HCT116 (cell line): ENCODE measurements at regions not wholly inside any gene's neighbourhood (a gene's known extent, or its start where the extent isn't known, plus 50 kb on each side); places are given as distances from the start of the nearest gene placed in this dataset.

Experiments used
- ATAC-seq: fragments of 200-7000 bp; cut with Tn5 transposase; 2 replicates; pipeline ENCODE4 v1.9.1; 2020; ENCODE audit warnings: mild to moderate bottlenecking, moderate library complexity
- BruUV-seq: library from RNA; stranded (reverse); fragments of 400-500 nt; replicated peaks from 2 replicates; lab custom pipeline; 2021; lab: Mats Ljungman, UMichigan
- CTCF ChIA-PET: fragments of 300-600 bp; sonication (Branson Sonifier 250); formaldehyde crosslinking; loops from one replicate; lab custom pipeline; 2021; ENCODE audit warnings: antibody characterized with exemption; lab: Charles Lee
- POLR2A ChIA-PET: fragments of 300-600, 350-600 bp; sonication (Branson Sonifier 250); formaldehyde crosslinking; loops from one replicate; lab custom pipeline; 2021; ENCODE audit warnings: antibody characterized with exemption; lab: Charles Lee
- RAD21 ChIA-PET, 2 experiments: fragments of 300-600 bp; sonication (Branson Sonifier 250); formaldehyde crosslinking; loops; one replicate each; lab custom pipeline; 2023; ENCODE audit warnings: low total read pairs in 2 of 2; ENCODE audit not compliant: uncharacterized antibody in 2 of 2, unreplicated experiment in 2 of 2, low non-redundant PET in 1 of 2; lab: Charles Lee
- DNase-seq: peaks from one replicate; pipeline ENCODE4 v3.0.0-alpha.2; 2010; ENCODE audit warnings: low read depth, low spot score
- H2AFZ ChIP-seq: fragments of 200-600 bp; shearing (Covaris generic), sonication (generic); 2 replicates; pipeline ENCODE4 v1.6.1; 2017; ENCODE audit warnings: low read depth, mixed run types, mixed read lengths, antibody characterized with exemption, low read length; ENCODE audit not compliant: poor library complexity, severe bottlenecking
- H3K27ac ChIP-seq: 2 replicates; pipeline ENCODE4 v1.5.1; 2012; ENCODE audit warnings: low read depth, low read length
- H3K27me3 ChIP-seq: fragments of 200-600 bp; sonication (generic); 2 replicates; pipeline ENCODE4 v1.6.1; 2016; ENCODE audit warnings: mixed run types, low read length, mixed read lengths; ENCODE audit not compliant: insufficient read depth
- H3K36me3 ChIP-seq, 2 experiments: fragments of 200-500 bp in 1 of 2; fragments of 200-600 bp in 1 of 2; sonication (Bioruptor generic) in 1 of 2; sonication (generic) in 1 of 2; 2 replicates each; pipeline versions ENCODE4 v1.5.1 to v1.6.1; 2014 to 2016; ENCODE audit warnings: low read length in 2 of 2, inconsistent platforms in 1 of 2, mixed read lengths in 1 of 2, mixed run types in 1 of 2; ENCODE audit not compliant: insufficient read depth in 2 of 2, control insufficient read depth in 1 of 2
- H3K4me1 ChIP-seq, 2 experiments: fragments of 200-600 bp in 1 of 2; sonication (generic) in 1 of 2; 2 replicates each; pipeline versions ENCODE4 v1.5.1 to v1.6.1; 2012 to 2017; ENCODE audit warnings: low read length in 2 of 2, inconsistent platforms in 1 of 2, mild to moderate bottlenecking in 1 of 2, mixed read lengths in 1 of 2, mixed run types in 1 of 2, moderate library complexity in 1 of 2; ENCODE audit not compliant: insufficient read depth in 2 of 2, control insufficient read depth in 1 of 2
- H3K4me2 ChIP-seq: fragments of 200-600 bp; sonication (generic); 2 replicates; pipeline ENCODE4 v1.6.1; 2017; ENCODE audit warnings: mixed run types, low read length, mixed read lengths
- H3K4me3 ChIP-seq, 2 experiments: fragments of 200-600 bp in 1 of 2; sonication (generic) in 1 of 2; replicated peaks in 1 of 2; 2 replicates each; pipeline ENCODE4 v1.5.1; 2011 to 2016; ENCODE audit warnings: low read length in 2 of 2, control low read depth in 1 of 2, low read depth in 1 of 2, mild to moderate bottlenecking in 1 of 2, mixed read lengths in 1 of 2, mixed run types in 1 of 2
- H3K79me2 ChIP-seq: fragments of 200-600 bp; sonication (generic); 2 replicates; pipeline ENCODE4 v1.6.1; 2017; ENCODE audit warnings: mild to moderate bottlenecking, mixed run types, low read length, moderate library complexity, mixed read lengths; ENCODE audit not compliant: insufficient read depth
- H3K9ac ChIP-seq: fragments of 200-600 bp; sonication (generic); 2 replicates; pipeline ENCODE4 v1.6.1; 2016; ENCODE audit warnings: low read length, mixed read lengths
- H3K9me2 ChIP-seq: fragments of 200-600 bp; sonication (generic), shearing (Covaris generic); 2 replicates; pipeline ENCODE4 v1.6.1; 2017; ENCODE audit warnings: mixed run types, mild to moderate bottlenecking, moderate library complexity; ENCODE audit not compliant: insufficient read depth
- H3K9me3 ChIP-seq, 2 experiments: fragments of 200-500 bp in 1 of 2; fragments of 200-600 bp in 1 of 2; sonication (Bioruptor generic) in 1 of 2; sonication (generic) in 1 of 2; 2 replicates each; pipeline ENCODE4 v1.6.1; 2014 to 2017; ENCODE audit warnings: low read length in 2 of 2, mixed read lengths in 2 of 2, inconsistent platforms in 1 of 2, low read depth in 1 of 2, mild to moderate bottlenecking in 1 of 2, mixed run types in 1 of 2, moderate library complexity in 1 of 2; ENCODE audit not compliant: control insufficient read depth in 1 of 2, insufficient read depth in 1 of 2
- H4K20me1 ChIP-seq: fragments of 200-600 bp; sonication (generic), shearing (Covaris generic); 2 replicates; pipeline ENCODE4 v1.6.1; 2017; ENCODE audit warnings: mixed run types, mild to moderate bottlenecking, moderate library complexity; ENCODE audit not compliant: insufficient read depth
- CTCF ChIP-seq, 3 experiments: fragments of 200-600 bp in 1 of 3; sonication (generic) in 1 of 3; IDR thresholded peaks in 2 of 3; conservative IDR thresholded peaks in 1 of 3; 2 replicates each; pipeline ENCODE4 v1.5.1; 2012 to 2017; ENCODE audit warnings: low read depth in 2 of 3, low read length in 2 of 3, antibody characterized with exemption in 1 of 3, borderline replicate concordance in 1 of 3, control low read depth in 1 of 3, mild to moderate bottlenecking in 1 of 3, mixed read lengths in 1 of 3, mixed run types in 1 of 3, moderate library complexity in 1 of 3; ENCODE audit not compliant: insufficient read depth in 1 of 3
- EGR1 ChIP-seq: IDR thresholded peaks from 2 replicates; pipeline ENCODE4 v1.6.1; 2012; ENCODE audit warnings: low read depth
- EZH2 ChIP-seq: fragments of 200-600 bp; sonication (generic); IDR thresholded peaks from 2 replicates; pipeline ENCODE4 v1.6.1; 2017; ENCODE audit warnings: antibody characterized with exemption, mixed run types
- EZH2phosphoT487 ChIP-seq: fragments of 200-600 bp; IDR thresholded peaks from 2 replicates; pipeline ENCODE4 v1.6.1; 2018; ENCODE audit warnings: antibody characterized with exemption, borderline replicate concordance
- JUND ChIP-seq: IDR thresholded peaks from 2 replicates; pipeline ENCODE4 v1.6.1; 2012
- POLR2A ChIP-seq: IDR thresholded peaks from 2 replicates; pipeline ENCODE4 v1.7.0; 2011; ENCODE audit warnings: borderline replicate concordance; ENCODE audit not compliant: insufficient read depth, insufficient read length; ENCODE audit errors: extremely low read depth
- RAD21 ChIP-seq: IDR thresholded peaks from 2 replicates; pipeline ENCODE4 v1.6.1; 2012; ENCODE audit warnings: low read depth, mild to moderate bottlenecking
- SP1 ChIP-seq: IDR thresholded peaks from 2 replicates; pipeline ENCODE4 v1.6.1; 2012; ENCODE audit warnings: low read depth
- SRF ChIP-seq: IDR thresholded peaks from 2 replicates; pipeline ENCODE4 v1.6.1; 2012; ENCODE audit warnings: low read depth
- TCF7L2 ChIP-seq: IDR thresholded peaks from 2 replicates; pipeline ENCODE4 v1.7.0; 2011; ENCODE audit warnings: borderline replicate concordance, inconsistent platforms; ENCODE audit not compliant: insufficient read depth, insufficient read length; ENCODE audit errors: extremely low read depth
- ZNF274 ChIP-seq: fragments of 200-500 bp; sonication (Bioruptor generic); IDR thresholded peaks from 2 replicates; pipeline ENCODE4 v1.6.1; 2014; ENCODE audit warnings: mild to moderate bottlenecking, low read depth, low read length, inconsistent platforms
- intact Hi-C: fragments of 100-400 bp; cut with micrococcal nuclease; formaldehyde crosslinking; loops from 2 replicates; pipeline ENCODE4 v1.10.0; 2022
- TF ChIP-seq, protein P1 (sequence below): IDR thresholded peaks from 2 replicates; pipeline ENCODE4 v1.6.1; 2012

DNA sequence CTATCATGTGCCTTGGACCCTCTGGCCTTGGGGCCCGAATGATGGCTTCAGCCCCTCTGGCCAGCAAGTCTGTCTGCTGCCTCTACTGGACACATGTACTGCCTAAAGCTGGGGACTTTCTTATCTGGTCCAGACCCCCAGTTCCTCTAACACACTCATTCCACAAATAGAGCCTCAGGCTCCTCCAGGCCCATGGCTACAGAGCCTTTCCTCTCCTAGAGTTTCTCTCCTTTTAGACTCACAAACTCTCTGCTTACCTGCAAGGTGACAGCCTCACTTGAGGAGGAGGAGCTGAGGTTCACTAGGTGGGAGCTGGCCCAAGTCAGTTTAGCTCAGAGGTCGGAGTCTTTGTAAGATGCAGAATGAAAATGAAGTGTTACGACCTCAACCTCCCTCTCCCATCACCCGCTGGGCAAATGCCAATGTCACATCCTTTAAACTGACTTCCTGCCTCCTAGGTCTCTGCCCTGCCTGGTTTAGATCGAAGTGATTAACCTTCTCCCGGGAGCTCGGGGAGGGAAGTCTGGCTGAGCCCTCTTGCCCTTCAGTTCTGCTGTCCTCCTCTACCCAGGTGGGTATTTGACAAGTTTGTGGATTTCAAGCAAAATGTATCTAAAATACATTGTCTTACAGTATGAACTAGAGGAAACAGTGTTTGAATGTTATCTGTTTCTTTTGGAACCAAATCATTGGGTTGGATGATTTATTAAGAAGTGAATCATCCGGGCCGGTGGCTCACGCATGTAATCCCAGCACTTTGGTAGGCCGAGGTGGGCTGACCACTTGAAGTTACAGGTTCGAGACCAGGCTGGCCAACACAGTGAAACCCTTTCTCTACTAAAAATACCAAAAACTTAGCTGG lies 71.9 kb upstream of the TNS3 start:
- POLR2A ChIA-PET, result no interaction called here
- Histone ChIP-seq H3K27ac (no peak overlapping the region), H3K4me3 (no peak overlapping the region), H3K4me1 (no peaks in the 10 kb centered on the region; a peak in 1 of 4 replicates), H3K9me3 (no peaks in the 10 kb centered on the region), H3K27me3 (no peaks in the 10 kb centered on the region), H3K36me3 (no peaks in the 10 kb centered on the region), H3K4me2 (no peak overlapping the region), H4K20me1 (no peaks in the 10 kb centered on the region), H3K9me2 (no peaks in the 10 kb centered on the region), H3K79me2 (no peaks in the 10 kb centered on the region), H3K9ac (no peak overlapping the region), H2AFZ (no peak overlapping the region)
- no peak for ATAC-seq
- BruUV-seq, result no TSS peak
- CTCF ChIA-PET, result no interaction called here
- TF ChIP-seq POLR2A (no peak), RAD21 (no peak), SP1 (no peak), EZH2 (no peak), JUND (no peak), SRF (no peak), EZH2phosphoT487 (no peak), TCF7L2 (no peak), ZNF274 (no peak), EGR1 (no peak), CTCF (IDR thresholded peaks at IDR 0.05 in 2 of 3, conservative IDR thresholded peaks at IDR 0.05 in 1 of 3; ENCODE audit: borderline replicate concordance in 1 of 3, insufficient read depth in 1 of 3, low read depth in 2 of 3, low read length in 2 of 3) (no peak)
- TF ChIP-seq, protein P1, sequence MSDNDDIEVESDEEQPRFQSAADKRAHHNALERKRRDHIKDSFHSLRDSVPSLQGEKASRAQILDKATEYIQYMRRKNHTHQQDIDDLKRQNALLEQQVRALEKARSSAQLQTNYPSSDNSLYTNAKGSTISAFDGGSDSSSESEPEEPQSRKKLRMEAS, result no peak
- intact Hi-C loops, result no loop called here
- no peak for DNase-seq
- RAD21 ChIA-PET, result no interaction called here
